H9 (cell line): ENCODE measurements at regions not wholly inside any gene's neighbourhood (a gene's known extent, or its start where the extent isn't known, plus 50 kb on each side); places are given as distances from the start of the nearest gene placed in this dataset.

Experiments
- DNase-seq: peaks from one replicate; pipeline ENCODE4 v3.0.0-alpha.2; 2017
- H2AFZ ChIP-seq: one replicate; pipeline ENCODE4 v1.6.1; 2013; ENCODE audit warnings: mild to moderate bottlenecking, low read length, control low read depth, moderate library complexity
- H2AK5ac ChIP-seq: 2 replicates; pipeline ENCODE4 v1.6.1; 2013; ENCODE audit warnings: low read length, control low read depth, mixed read lengths; ENCODE audit not compliant: insufficient read length
- H2BK120ac ChIP-seq: one replicate; pipeline ENCODE4 v1.6.1; 2013; ENCODE audit warnings: low read depth, mild to moderate bottlenecking, low read length, control low read depth, inconsistent platforms; ENCODE audit not compliant: poor library complexity, severe bottlenecking
- H2BK12ac ChIP-seq: 2 replicates; pipeline ENCODE4 v1.6.1; 2013; ENCODE audit warnings: low read length, control low read depth, mixed read lengths, low read depth; ENCODE audit not compliant: insufficient read length
- H2BK15ac ChIP-seq: 2 replicates; pipeline ENCODE4 v1.6.1; 2013; ENCODE audit warnings: low read depth, low read length, control low read depth
- H2BK20ac ChIP-seq: one replicate; pipeline ENCODE4 v1.6.1; 2013; ENCODE audit warnings: low read depth, mild to moderate bottlenecking, low read length, control low read depth, inconsistent platforms; ENCODE audit not compliant: poor library complexity, severe bottlenecking
- H2BK5ac ChIP-seq: 2 replicates; pipeline ENCODE4 v1.6.1; 2013; ENCODE audit warnings: low read length, control low read depth, mixed read lengths; ENCODE audit not compliant: insufficient read length
- H3K14ac ChIP-seq: 2 replicates; pipeline ENCODE4 v1.6.1; 2013; ENCODE audit warnings: low read length, control low read depth; ENCODE audit not compliant: insufficient read depth
- H3K18ac ChIP-seq: 2 replicates; pipeline ENCODE4 v1.6.1; 2013; ENCODE audit warnings: low read depth, mild to moderate bottlenecking, mixed read lengths, low read length, control low read depth; ENCODE audit not compliant: insufficient read length
- H3K23ac ChIP-seq: 2 replicates; pipeline ENCODE4 v1.6.1; 2013; ENCODE audit warnings: low read length, control low read depth, mixed read lengths, low read depth; ENCODE audit not compliant: insufficient read length
- H3K23me2 ChIP-seq: 2 replicates; pipeline ENCODE4 v1.6.1; 2013; ENCODE audit warnings: low read depth, mild to moderate bottlenecking, mixed read lengths, low read length, control low read depth; ENCODE audit not compliant: insufficient read length, poor library complexity, severe bottlenecking
- H3K27ac ChIP-seq: 2 replicates; pipeline ENCODE4 v1.5.1; 2013; ENCODE audit warnings: low read length, control low read depth, mixed read lengths, low read depth; ENCODE audit not compliant: insufficient read length
- H3K27me3 ChIP-seq: 2 replicates; pipeline ENCODE4 v1.6.1; 2013; ENCODE audit warnings: low read length, control low read depth, inconsistent platforms; ENCODE audit not compliant: insufficient read depth
- H3K4ac ChIP-seq: 2 replicates; pipeline ENCODE4 v1.6.1; 2013; ENCODE audit warnings: low read depth, mild to moderate bottlenecking, control low read depth, inconsistent platforms, low read length, moderate library complexity
- H3K4me1 ChIP-seq: 2 replicates; pipeline ENCODE4 v1.6.1; 2013; ENCODE audit warnings: low read length, control low read depth, inconsistent platforms; ENCODE audit not compliant: insufficient read depth
- H3K4me2 ChIP-seq: 2 replicates; pipeline ENCODE4 v1.6.1; 2013; ENCODE audit warnings: low read length, control low read depth, mixed read lengths; ENCODE audit not compliant: insufficient read length, insufficient read depth
- H3K56ac ChIP-seq: 2 replicates; pipeline ENCODE4 v1.6.1; 2013; ENCODE audit warnings: low read depth, mild to moderate bottlenecking, mixed read lengths, low read length, control low read depth; ENCODE audit not compliant: insufficient read length
- H3K79me1 ChIP-seq: 2 replicates; pipeline ENCODE4 v1.6.1; 2013; ENCODE audit warnings: low read depth, mild to moderate bottlenecking, moderate library complexity, low read length, control low read depth, inconsistent platforms; ENCODE audit not compliant: insufficient read depth, poor library complexity, severe bottlenecking
- H3K79me2 ChIP-seq: 2 replicates; pipeline ENCODE4 v1.6.1; 2013; ENCODE audit warnings: low read length, control low read depth, inconsistent platforms; ENCODE audit not compliant: insufficient read depth
- H3K9ac ChIP-seq: 2 replicates; pipeline ENCODE4 v1.6.1; 2013; ENCODE audit warnings: low read length, control low read depth, mixed read lengths; ENCODE audit not compliant: insufficient read length; ENCODE audit errors: extremely low read depth
- H3K9me3 ChIP-seq: one replicate; pipeline ENCODE4 v1.6.1; 2013; ENCODE audit warnings: low read depth, low read length, inconsistent platforms; ENCODE audit not compliant: control insufficient read depth
- H3T11ph ChIP-seq: one replicate; pipeline ENCODE4 v1.6.1; 2013; ENCODE audit warnings: mild to moderate bottlenecking, low read length, control low read depth, inconsistent platforms
- H4K20me1 ChIP-seq: one replicate; pipeline ENCODE4 v1.6.1; 2013; ENCODE audit not compliant: control insufficient read depth, insufficient read length, insufficient read depth
- H4K5ac ChIP-seq: 2 replicates; pipeline ENCODE4 v1.6.1; 2013; ENCODE audit warnings: low read depth, mild to moderate bottlenecking, mixed read lengths, low read length, control low read depth; ENCODE audit not compliant: insufficient read length
- H4K8ac ChIP-seq: replicated peaks from 2 replicates; pipeline ENCODE4 v1.6.1; 2013; ENCODE audit warnings: low read length, control low read depth, mixed read lengths, low read depth; ENCODE audit not compliant: insufficient read length
- H4K91ac ChIP-seq: 2 replicates; pipeline ENCODE4 v1.6.1; 2013; ENCODE audit warnings: low read depth, mild to moderate bottlenecking, moderate library complexity, mixed read lengths, low read length, control low read depth; ENCODE audit not compliant: insufficient read length
- H3K27ac Mint-ChIP-seq, 3 experiments: 2 replicates in 2 of 3; 3 replicates in 1 of 3; pipeline ENCODE4 v1.8.0; 2020 to 2021; ENCODE audit warnings: mixed read lengths in 3 of 3, mild to moderate bottlenecking in 1 of 3, moderate library complexity in 1 of 3
- H3K27me3 Mint-ChIP-seq: 2 replicates; pipeline ENCODE4 v1.8.0; 2021; ENCODE audit warnings: low read depth, mild to moderate bottlenecking, moderate library complexity, mixed read lengths
- H3K36me3 Mint-ChIP-seq, 3 experiments: 2 replicates in 2 of 3; 3 replicates in 1 of 3; pipeline ENCODE4 v1.8.0; 2020 to 2021; ENCODE audit warnings: low read depth in 3 of 3, mixed read lengths in 3 of 3; ENCODE audit not compliant: insufficient read depth in 1 of 3
- H3K4me1 Mint-ChIP-seq, 2 experiments: 2 replicates each; pipeline ENCODE4 v1.8.0; 2020; ENCODE audit warnings: mixed read lengths in 2 of 2
- H3K4me3 Mint-ChIP-seq, 2 experiments: 2 replicates in 1 of 2; 3 replicates in 1 of 2; pipeline ENCODE4 v1.8.0; 2020 to 2021; ENCODE audit warnings: mild to moderate bottlenecking in 2 of 2, mixed read lengths in 2 of 2, moderate library complexity in 1 of 2
- H3K9me3 Mint-ChIP-seq, 2 experiments: 2 replicates in 1 of 2; 3 replicates in 1 of 2; pipeline ENCODE4 v1.8.0; 2020; ENCODE audit warnings: mild to moderate bottlenecking in 2 of 2, mixed read lengths in 2 of 2, moderate library complexity in 1 of 2
- CTCF ChIP-seq: fragments of 200-600 bp; sonication (generic); conservative IDR thresholded peaks from 3 replicates; pipeline ENCODE4 v1.8.0; 2021; ENCODE audit warnings: antibody characterized with exemption, mild to moderate bottlenecking
- WGBS: extraction: QIAGEN DNeasy Blood & Tissue Kit; methylation state at CpG from one replicate; pipeline ENCODE4 v1.1.7; 2013; ENCODE audit warnings: missing lambda C conversion rate, low lambda C conversion rate, mixed read lengths; ENCODE audit not compliant: insufficient read length; ENCODE audit errors: extremely low coverage; 5-methylcytosine and 5-hydroxymethylcytosine counted together

DNA sequence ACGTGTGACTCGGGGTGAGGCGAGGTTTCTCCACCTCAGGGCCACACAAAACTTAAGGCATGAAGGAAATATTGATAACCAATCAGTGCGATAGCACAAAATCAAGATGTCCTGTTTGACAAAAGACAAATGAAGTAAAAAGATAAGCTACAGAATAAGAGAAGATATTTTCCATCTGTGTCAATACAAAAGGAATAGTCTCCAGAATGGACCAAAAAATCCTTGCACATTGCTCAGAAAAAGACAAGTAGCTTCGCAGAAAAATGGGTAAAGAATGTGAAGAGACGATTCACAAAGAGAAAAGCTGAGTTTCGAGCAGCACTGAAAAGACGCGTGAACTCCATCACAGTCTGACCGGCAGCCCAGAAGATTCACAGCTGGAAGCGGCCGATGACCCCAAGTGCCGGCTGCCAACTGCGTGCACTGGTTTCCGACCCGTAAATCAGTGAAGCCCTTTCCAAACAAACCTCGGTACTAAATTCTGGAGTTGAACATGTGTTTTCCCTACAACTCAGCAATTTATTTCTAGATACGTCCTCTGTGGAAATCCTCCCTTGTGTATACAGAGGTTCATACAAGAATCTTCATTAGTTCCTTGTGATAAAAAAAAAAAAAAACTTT is 308.4 kb downstream of the BRD1 start:
- TF ChIP-seq CTCF: no peak
- Mint-ChIP-seq H3K4me1 (peaks cover 40 to 43% of the 10 kb centered on the region in 2 experiments), H3K27ac (no peak overlapping the region), H3K9me3 (peaks cover 3 to 15% of the 10 kb centered on the region in 2 experiments; a peak in 3 of 5 replicates), H3K4me3 (no peak overlapping the region), H3K27me3 (no peaks in the 10 kb centered on the region; the same call in none of the 2 replicates), H3K36me3 (peaks cover 2 to 6% (median 4%) of the 10 kb centered on the region in 3 experiments; a peak in 2 of 7 replicates)
- no peaks in the 10 kb centered on the region for H3K79me1 ChIP-seq
- no peak overlapping the region for H3K4me2 ChIP-seq
- no peaks in the 10 kb centered on the region for H4K20me1 ChIP-seq
- no peak overlapping the region for H2BK15ac ChIP-seq
- H3K23ac ChIP-seq: no peak overlapping the region
- no peak overlapping the region for H2BK5ac ChIP-seq
- no peak overlapping the region for H3K56ac ChIP-seq
- no peak overlapping the region for H4K91ac ChIP-seq
- H3K4me1 ChIP-seq: no peaks in the 10 kb centered on the region; the same call in 1 of the 2 replicates
- no peak overlapping the region for H3K9ac ChIP-seq
- no peaks in the 10 kb centered on the region for H3K23me2 ChIP-seq
- no CpG with 5 or more reads among the region's 18 CpGs for WGBS
- H2BK120ac ChIP-seq: no peak overlapping the region
- H3K79me2 ChIP-seq: no peaks in the 10 kb centered on the region
- H2AFZ ChIP-seq: no peak overlapping the region
- no peak overlapping the region for H3T11ph ChIP-seq
- H2AK5ac ChIP-seq: no peak overlapping the region
- no peak overlapping the region for H3K14ac ChIP-seq
- no peak overlapping the region for H4K8ac ChIP-seq
- H2BK20ac ChIP-seq: no peak overlapping the region
- no peak overlapping the region for H3K4ac ChIP-seq
- DNase-seq: no peak
- no peak overlapping the region for H4K5ac ChIP-seq
- no peaks in the 10 kb centered on the region for H3K9me3 ChIP-seq
- H3K27ac ChIP-seq: no peak overlapping the region
- no peak overlapping the region for H3K18ac ChIP-seq
- H2BK12ac ChIP-seq: no peak overlapping the region
- H3K27me3 ChIP-seq: no peaks in the 10 kb centered on the region
